Erythroblast (primary cell): ENCODE measurements at regions not wholly inside any gene's neighbourhood (a gene's known extent, or its start where the extent isn't known, plus 50 kb on each side); places are given as distances from the start of the nearest gene placed in this dataset.

Experiments
- DNase-seq, 2 experiments: peaks; one replicate each; lab custom pipeline; 2025; lab: John Stamatoyannopoulos, UW
- GATA1 ChIP-seq: IDR thresholded peaks from 2 replicates; pipeline ENCODE4 v1.6.1; 2011; ENCODE audit warnings: low read depth, mild to moderate bottlenecking, control low read depth, low read length, moderate library complexity
- POLR2A ChIP-seq: IDR thresholded peaks from 2 replicates; pipeline ENCODE4 v1.6.1; 2011; ENCODE audit warnings: mild to moderate bottlenecking, low read length

DNA sequence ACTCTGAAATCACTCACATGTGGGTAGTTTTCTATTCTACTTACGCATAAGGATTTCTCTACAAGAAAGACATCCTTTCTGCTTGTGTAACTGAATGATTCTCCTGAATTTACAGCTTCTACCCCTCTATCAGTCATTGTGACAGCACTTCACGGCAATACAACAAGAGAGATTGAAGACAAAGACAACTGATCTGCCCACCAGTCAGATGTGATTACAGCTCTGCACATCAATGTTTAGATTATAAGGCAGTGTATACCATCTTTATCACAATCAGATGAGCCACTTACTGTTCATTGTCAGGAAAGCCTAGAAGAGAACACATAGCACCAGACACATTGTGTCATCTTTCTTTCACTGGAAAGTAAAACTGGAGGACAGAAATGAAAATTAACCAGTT is 324.4 kb downstream of the CENPC start:
- TF ChIP-seq POLR2A, result no peak
- no peak for TF ChIP-seq GATA1

DNA sequence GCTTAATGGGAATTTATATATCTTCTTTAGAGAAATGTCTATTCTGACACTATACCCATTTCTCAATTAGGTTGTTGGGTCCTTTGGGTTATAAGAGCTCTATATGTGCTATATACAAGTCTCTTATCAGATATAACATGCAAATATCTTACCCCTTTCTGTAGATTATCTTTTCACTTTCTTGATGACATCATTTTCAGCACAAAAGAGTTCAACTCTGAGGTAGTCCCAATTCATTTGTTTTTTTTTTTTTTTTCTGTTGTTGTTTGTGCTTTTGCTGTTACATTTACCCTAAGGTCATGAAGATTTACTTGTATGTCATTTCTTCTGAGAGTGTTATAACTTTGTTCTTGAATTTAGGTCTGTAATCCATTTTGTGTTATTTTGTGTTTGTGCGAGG is 326.4 kb downstream of the CENPC start:
- no peak for DNase-seq
- TF ChIP-seq POLR2A, result no peak
- no peak for TF ChIP-seq GATA1

More for the DNA sequence above, 324.4 kb downstream of the CENPC start:
- no peak for DNase-seq

DNA sequence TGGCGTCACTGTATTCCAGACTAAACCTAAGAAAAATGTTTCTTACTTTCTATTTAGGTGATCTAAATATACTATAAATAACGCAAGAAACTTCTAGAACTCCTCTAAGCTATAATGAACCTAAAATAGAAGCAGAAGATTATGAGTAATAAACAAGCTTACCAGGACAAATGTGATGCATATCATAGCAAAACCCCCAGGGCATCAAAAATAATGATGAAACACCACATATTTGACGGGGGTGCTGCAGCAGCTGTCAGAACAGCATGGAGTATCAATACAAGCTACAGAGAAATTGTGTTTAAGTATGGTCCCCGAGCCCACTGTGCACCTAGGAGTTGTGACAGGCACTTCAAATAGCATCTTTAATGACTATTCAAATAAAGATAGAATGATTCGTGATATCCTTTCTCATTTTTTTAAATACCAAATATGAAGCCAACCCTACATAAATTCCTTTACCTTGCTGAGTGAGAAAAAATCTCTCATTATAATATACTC is 337.3 kb downstream of the CENPC start:
- no peak for DNase-seq
- TF ChIP-seq POLR2A (no peak), GATA1 (no peak)

DNA sequence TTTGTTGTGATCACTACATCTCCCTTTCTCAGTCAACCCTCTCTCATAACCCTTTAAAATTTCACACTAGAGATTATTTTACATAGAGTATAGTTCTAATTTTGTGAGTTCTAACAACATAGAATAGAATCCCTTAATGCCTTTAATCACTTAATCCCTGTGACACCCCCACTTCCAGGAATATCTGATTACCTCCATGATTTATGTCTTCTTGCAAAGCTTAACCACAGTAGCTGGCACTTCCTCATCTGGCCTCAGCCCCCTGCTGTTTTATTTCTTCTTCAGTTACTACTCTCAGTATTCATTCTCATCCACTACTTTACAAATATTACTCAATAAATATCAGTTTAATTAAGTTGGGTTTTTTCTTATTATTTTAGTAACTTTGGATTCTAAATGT is 340.9 kb downstream of the CENPC start:
- DNase-seq, result no peak

DNA sequence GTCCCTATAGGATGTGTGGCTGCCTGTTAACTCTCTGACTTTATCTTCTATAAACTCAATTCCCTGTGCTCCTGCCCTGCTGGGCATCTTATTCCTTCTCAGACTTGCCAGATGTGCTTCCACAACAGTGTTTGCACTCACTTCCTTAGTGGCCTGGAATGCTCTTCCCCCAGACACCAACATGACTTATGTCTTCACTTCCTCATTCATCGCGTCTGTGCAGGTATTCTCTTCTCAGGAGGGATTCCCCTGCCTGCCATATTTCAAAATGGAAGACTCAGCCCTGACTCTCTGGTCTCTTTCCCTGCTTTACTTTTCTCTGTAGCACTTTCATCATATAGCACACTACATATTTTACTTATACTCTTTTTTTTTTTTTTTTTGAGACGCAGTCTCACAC is 344.0 kb downstream of the CENPC start:
- no peak for DNase-seq
- TF ChIP-seq POLR2A (no peak), GATA1 (no peak)

More for the DNA sequence above, 340.9 kb downstream of the CENPC start:
- TF ChIP-seq POLR2A (no peak), GATA1 (no peak)

DNA sequence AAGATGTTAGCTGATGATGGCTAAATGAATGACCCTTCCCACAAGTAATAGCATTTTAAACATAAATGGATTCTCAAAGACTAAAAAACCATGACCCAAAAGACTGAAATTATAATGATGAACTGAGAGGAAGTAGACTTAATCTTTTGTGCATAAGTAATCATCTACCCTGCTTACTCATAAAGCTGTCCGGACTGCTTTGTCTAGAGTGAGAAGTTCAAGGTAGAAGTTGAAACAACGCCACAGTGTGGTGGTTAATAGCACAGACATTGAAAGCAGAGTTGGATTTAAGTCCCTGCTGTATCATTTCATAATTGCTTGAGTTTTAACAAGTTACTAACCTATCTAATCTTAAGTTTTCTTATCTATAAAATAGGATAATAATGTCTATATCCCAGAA is 346.6 kb downstream of the CENPC start:
- peak; percentile 9 to 22 for DNase-seq
- TF ChIP-seq GATA1 (no peak), POLR2A (no peak)

DNA sequence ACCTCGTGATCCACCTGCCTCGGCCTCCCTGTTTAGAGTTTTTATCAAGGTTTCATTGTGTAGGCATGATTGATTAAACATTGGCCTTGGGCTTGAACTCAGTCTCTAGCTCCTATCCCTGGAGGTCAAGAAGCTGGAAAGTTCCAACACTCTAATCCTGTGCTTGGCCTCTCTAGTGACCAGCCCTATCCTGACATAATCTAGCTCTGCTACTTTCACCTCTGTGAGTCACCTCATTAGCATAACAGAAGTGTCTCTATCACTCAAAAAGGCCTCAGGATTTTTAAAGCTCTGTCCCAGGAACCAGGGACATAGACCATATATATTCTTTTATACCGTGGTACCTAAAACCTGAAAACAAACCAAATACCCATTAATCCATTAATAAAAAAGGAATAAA is 377.5 kb downstream of the CENPC start:
- DNase-seq, result no peak
- TF ChIP-seq GATA1, result no peak
- TF ChIP-seq POLR2A, result no peak

DNA sequence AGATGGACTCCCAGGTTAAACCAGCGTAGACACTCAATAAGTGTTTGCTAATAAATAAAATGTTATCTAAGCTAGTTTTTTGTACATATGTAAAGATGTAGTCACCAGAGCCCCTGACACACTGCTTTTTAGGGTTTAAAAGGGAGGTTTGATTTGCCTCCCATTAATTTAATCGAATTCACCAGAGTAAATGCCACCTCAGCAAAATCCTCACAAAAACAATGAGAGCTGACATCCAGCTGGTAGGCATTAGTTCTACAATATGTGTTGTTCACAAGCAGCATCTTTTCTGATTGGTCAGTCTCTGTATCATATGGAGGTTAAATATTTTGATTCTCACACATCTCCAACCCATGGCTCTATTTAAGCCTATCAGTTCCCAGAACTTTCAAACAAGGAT is 382.6 kb downstream of the CENPC start:
- no peak for TF ChIP-seq GATA1
- no peak for DNase-seq

DNA sequence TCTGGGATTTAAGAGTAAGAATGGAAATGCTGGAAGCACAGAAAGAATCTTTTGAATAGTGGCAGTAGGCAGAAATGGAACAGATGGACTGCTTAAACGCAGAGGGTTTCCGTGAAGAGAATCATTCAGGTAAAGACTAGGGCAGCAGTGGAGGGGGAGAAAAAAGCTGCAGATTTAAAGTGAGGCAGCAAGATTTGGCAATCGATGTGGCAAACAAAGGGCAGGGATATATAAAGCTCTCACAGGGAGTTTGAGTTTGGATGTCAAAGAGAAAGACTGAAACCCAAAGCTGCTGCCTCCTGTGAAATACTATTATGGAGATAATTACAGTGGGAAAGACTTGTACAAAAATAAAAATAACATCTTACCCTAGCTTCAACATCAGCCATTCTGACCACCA is 384.0 kb downstream of the CENPC start:
- TF ChIP-seq POLR2A (no peak), GATA1 (no peak)
- DNase-seq, result no peak

DNA sequence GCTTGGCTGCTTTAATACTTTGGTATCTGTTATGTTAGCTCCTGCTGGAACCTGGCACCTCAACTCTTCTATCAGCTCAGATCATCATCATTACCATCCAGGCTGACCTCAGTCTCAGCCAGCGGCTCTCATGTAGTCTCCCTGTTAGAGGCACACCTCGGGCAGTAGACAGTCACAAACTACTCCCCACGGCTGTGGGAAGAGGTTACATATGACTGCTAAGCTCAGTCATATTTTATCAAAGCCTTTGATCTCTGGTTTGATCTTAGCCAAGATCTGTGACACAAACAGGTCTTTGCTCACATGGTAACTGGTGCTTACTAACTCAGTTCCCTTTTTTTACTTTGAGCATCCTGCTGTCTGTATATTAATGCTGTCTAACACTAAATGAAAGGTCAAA is 384.9 kb downstream of the CENPC start:
- TF ChIP-seq GATA1 (no peak), POLR2A (no peak)
- DNase-seq, result no peak

DNA sequence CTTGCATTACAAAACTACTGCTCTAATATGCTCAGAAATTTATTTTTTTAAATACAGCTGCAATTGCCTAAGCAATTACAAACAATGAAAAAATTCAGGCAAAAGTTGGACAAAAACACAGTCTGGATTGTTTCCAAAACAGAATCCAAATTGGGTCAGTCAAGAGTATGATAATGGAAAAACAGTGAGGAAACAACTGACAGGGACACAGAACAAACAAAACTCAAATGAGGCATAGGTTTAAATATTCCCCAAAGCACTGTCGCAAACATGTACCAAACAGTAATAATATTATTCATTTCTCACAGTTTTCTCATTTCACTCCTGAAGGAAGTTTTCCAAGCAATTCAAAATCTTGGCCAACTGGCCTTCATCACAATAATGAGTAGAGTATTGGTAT is 386.6 kb downstream of the CENPC start:
- TF ChIP-seq POLR2A (no peak), GATA1 (no peak)
- no peak for DNase-seq

DNA sequence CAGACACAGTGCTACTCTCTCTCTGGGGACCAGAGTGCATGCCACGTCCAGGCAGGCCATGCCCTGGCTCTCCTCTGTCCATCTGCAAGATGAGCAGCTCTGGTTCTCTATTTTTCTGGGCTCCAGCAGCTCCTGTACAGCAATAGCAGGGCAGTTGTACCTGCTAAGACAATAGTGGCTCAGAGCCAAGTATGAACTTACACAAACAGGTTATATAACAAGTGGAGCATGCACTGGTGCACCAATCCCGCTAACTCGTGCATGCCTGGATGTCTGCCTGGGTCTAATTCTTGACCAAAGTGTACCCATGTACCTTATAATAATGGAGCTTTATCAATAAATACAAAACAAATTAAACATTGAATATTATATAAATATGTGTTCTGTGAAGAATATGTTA is 392.3 kb downstream of the CENPC start:
- no peak for TF ChIP-seq GATA1
- no peak for TF ChIP-seq POLR2A
- no peak for DNase-seq

DNA sequence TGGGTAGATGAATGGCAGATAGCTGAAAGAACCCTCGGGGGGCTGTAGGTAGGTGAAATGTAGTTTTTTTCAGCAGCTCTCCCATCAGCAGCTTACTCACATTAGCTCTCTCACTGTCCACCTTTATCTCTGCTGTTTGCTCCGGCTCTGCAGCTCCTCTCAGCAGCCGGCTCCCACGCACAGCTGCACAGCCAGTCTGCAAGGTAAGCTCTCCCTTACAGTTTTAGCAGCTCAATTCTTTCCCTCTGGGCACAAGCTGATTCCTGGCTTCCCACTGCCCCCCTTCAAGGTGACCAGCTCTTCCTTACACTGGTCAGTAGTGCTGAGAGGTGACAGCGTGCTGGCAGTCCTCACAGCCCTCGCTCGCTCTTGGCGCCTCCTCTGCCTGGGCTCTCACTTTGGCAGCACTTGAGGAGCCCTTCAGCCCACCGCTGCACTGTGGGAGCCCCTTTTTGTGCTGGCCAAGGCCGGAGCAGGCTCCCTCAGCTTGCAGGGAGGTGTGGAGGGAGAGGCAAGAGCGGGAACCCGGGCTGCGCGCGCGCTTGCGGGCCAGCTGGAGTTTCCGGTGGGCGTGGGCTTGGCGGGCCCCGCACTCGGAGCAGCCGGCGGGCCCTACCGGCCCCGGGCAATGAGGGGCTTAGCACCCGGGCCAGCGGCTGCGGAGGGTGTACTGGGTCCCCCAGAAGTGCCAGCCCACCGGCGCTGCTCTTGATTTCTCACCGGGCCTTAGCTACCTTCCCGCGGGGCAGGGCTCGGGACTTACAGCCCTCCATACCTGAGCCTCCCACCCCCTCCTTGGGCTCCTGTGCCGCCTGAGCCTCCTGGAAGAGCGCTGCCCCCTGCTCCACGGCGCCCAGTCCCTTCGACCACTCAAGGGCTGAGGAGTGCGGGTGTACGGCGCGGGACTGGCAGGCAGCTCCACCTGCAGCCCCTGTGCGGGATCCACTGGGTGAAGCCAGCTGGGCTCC is 393.6 kb downstream of the CENPC start:
- TF ChIP-seq GATA1 (no peak), POLR2A (no peak)
- DNase-seq, result no peak

DNA sequence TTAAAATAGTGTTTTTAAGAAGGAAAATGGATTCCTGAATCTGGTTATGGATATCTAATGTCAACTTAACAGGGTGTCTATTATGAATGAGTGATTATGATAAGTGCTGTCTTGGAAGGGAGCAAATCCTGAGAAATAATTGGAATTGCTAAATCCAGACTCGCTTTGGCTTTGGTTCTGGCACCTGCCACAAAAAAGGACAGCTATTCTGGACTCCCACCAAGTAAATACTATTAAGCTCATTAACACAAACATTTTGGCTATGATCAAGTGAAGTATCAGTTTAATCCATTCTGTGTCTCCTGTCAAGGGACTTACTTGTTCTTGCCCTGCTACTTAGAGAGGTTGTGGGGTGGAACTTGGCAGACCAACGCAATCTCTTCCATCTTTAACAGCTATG is 403.7 kb downstream of the CENPC start:
- no peak for TF ChIP-seq POLR2A
- TF ChIP-seq GATA1, result no peak

More for the DNA sequence above, 403.7 kb downstream of the CENPC start:
- no peak for DNase-seq
